ENCODE measurements at regions not wholly inside any gene's neighbourhood (a gene's known extent, or its start where the extent isn't known, plus 50 kb on each side); places are given as distances from the start of the nearest gene placed in this dataset.

- Mint-ChIP-seq H3K9me3 (no peaks in the 10 kb centered on the region), H3K4me3 (no peak overlapping the region), H3K4me1 (no peaks in the 10 kb centered on the region), H3K27ac (ENCODE audit: unreplicated experiment) (no peak overlapping the region), H3K36me3 (ENCODE audit: low read depth) (no peaks in the 10 kb centered on the region), H3K27me3 (ENCODE audit: low read depth) (peaks cover 5% of the 10 kb centered on the region)
- TF ChIP-seq CTCF (conservative IDR thresholded peaks at IDR 0.05), result no peak
- no peak for DNase-seq (ENCODE audit: low read depth, low spot score)
Measured at GRCh38 chr7:67683628-67684027, 687.0 kb downstream of the TYW1 start.

DNA sequence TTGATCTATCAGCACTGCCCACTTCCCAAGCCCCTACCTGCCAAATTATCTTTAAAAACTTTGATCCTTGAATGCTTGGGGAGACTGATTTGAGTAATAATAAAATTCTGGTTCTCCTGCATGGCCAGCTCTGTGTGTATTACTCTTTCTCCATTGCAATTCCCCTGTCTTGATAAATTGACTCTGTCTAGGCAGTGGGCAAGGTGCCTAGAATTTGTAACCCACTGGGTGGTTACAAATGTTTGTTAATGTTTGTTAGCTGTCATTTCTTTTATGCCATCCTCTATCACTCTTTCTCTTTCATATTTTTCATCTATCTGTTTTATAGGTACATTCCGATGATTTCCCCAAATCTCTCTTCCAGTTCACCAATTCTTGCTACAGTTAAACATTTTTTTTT, 694.1 kb downstream of the TYW1 start:
- Mint-ChIP-seq H3K27me3 (ENCODE audit: low read depth) (peaks cover 9% of the 10 kb centered on the region), H3K4me1 (no peaks in the 10 kb centered on the region), H3K27ac (ENCODE audit: unreplicated experiment) (no peak overlapping the region), H3K9me3 (no peaks in the 10 kb centered on the region), H3K4me3 (no peak overlapping the region), H3K36me3 (ENCODE audit: low read depth) (no peaks in the 10 kb centered on the region)
- no peak for TF ChIP-seq CTCF (conservative IDR thresholded peaks at IDR 0.05)
- no peak for DNase-seq (ENCODE audit: low read depth, low spot score)

DNA sequence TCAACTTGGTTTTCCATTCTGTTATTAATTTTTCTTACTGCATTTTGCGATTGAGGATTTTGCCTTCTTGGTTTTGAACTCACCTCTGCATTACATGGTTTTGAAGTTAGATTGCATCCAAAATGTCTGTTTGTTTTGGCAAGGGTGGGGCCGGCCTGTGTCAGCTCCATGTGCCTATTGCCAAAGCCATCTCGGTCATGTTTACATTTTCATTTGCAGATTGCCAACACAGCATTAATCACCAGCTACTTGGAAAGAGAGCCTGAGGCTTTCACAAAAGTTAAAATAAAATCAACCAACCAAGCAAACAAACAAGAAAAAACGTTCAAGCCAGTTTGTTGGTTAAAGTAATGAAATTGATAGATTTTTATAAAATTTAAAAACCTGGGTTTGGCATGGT, 695.8 kb downstream of the TYW1 start:
- Mint-ChIP-seq H3K4me3 (no peak overlapping the region), H3K27ac (ENCODE audit: unreplicated experiment) (no peak overlapping the region), H3K9me3 (no peaks in the 10 kb centered on the region), H3K4me1 (no peaks in the 10 kb centered on the region), H3K27me3 (ENCODE audit: low read depth) (peaks cover 9% of the 10 kb centered on the region), H3K36me3 (ENCODE audit: low read depth) (no peaks in the 10 kb centered on the region)
- TF ChIP-seq CTCF (conservative IDR thresholded peaks at IDR 0.05), result no peak
- no peak for DNase-seq (ENCODE audit: low read depth, low spot score)

DNA sequence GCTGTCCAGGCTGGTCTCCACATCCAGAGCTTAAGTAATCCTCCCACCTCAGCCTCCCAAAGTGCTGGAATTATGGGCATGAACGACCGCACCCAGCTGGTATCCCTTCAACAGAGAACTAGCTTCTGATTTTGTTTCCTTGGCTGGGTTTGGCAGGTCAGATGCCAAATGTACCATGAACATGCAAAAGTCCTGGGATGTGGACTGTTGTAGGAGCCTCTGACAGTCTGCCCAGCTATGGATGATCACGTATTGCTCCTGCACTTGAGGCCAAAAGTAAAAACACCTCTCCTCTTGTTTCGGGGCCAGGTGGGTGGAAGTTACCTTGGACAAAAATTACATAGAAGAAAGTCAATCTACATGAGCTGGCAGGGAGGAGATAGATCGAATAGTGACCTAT, 699.5 kb downstream of the TYW1 start:
- Mint-ChIP-seq H3K4me1 (no peaks in the 10 kb centered on the region), H3K9me3 (no peaks in the 10 kb centered on the region), H3K4me3 (no peak overlapping the region), H3K36me3 (ENCODE audit: low read depth) (no peaks in the 10 kb centered on the region), H3K27me3 (ENCODE audit: low read depth) (peaks cover 4% of the 10 kb centered on the region), H3K27ac (ENCODE audit: unreplicated experiment) (no peak overlapping the region)
- DNase-seq (ENCODE audit: low read depth, low spot score), result no peak
- TF ChIP-seq CTCF (conservative IDR thresholded peaks at IDR 0.05), result no peak

DNA sequence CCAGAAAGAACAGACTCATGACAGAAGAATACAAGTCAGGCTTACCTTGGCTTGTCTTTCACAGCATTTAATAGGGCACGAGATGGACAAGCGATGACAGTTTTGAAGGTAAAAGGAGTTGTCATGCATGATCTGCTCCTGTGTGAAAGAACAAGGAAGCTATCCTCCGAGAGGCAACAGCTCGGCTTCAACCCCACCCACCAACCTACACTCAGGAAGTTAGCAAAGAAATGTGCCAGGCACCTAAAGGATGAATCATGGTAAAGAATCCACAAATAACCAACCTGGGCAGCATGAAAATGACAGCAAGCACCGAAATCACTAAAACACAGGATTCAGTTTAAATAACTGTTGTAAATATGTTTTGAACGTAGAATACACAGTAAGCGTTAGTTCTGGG, 700.2 kb downstream of the TYW1 start:
- Mint-ChIP-seq H3K27me3 (ENCODE audit: low read depth) (peaks cover 4% of the 10 kb centered on the region), H3K9me3 (no peaks in the 10 kb centered on the region), H3K4me1 (no peaks in the 10 kb centered on the region), H3K27ac (ENCODE audit: unreplicated experiment) (no peak overlapping the region), H3K4me3 (no peak overlapping the region), H3K36me3 (ENCODE audit: low read depth) (no peaks in the 10 kb centered on the region)
- DNase-seq (ENCODE audit: low read depth, low spot score), result no peak
- no peak for TF ChIP-seq CTCF (conservative IDR thresholded peaks at IDR 0.05)

- H3K4me1 Mint-ChIP-seq, result no peaks in the 10 kb centered on the region
- H3K36me3 Mint-ChIP-seq (ENCODE audit: low read depth), result no peaks in the 10 kb centered on the region
- H3K27me3 Mint-ChIP-seq (ENCODE audit: low read depth), result peaks cover 4% of the 10 kb centered on the region
- H3K4me3 Mint-ChIP-seq, result no peak overlapping the region
- peaks cover 6% of the 10 kb centered on the region for H3K9me3 Mint-ChIP-seq
- peak overlapping the region; percentile 57 for H3K27ac Mint-ChIP-seq (ENCODE audit: unreplicated experiment)
- no peak for DNase-seq (ENCODE audit: low read depth, low spot score)
- TF ChIP-seq CTCF (conservative IDR thresholded peaks at IDR 0.05), result no peak
Measured at GRCh38 chr7:67698354-67698753, 701.7 kb downstream of the TYW1 start.
